GM18505 (cell line): ENCODE measurements at regions not wholly inside any gene's neighbourhood (a gene's known extent, or its start where the extent isn't known, plus 50 kb on each side); places are given as distances from the start of the nearest gene placed in this dataset.
"Not testable (repeated sequence)": the region's sequence is repeated elsewhere in the genome, so short reads cannot be mapped to it uniquely, and the experiment has no call there.

ENCODE experiments used
- ATAC-seq: cut with Tn5 transposase; IDR thresholded peaks from one replicate; pipeline ENCODE4 v1.9.1; 2021; ENCODE audit not compliant: unreplicated experiment
- POLR2A ChIP-seq: IDR thresholded peaks from 4 replicates; pipeline ENCODE4 v1.6.1; 2011; ENCODE audit warnings: borderline replicate concordance; ENCODE audit not compliant: insufficient read depth, insufficient read length; ENCODE audit errors: extremely low read depth

GRCh38 chr2:7432436-7432835 is 515.2 kb downstream of the RNF144A start:
- no peak for ATAC-seq
- TF ChIP-seq POLR2A, result no peak

- no peak for ATAC-seq
- TF ChIP-seq POLR2A, result no peak
Measured at GRCh38 chr2:7436096-7436906, 519.1 kb downstream of the RNF144A start.

GRCh38 chr2:7437141-7437540 is 519.9 kb downstream of the RNF144A start:
- no peak for TF ChIP-seq POLR2A
- ATAC-seq, result no peak

- no peak for TF ChIP-seq POLR2A
- no peak for ATAC-seq
Measured at GRCh38 chr2:7437716-7438632, 520.8 kb downstream of the RNF144A start.

- TF ChIP-seq POLR2A, result no peak
Measured at GRCh38 chr2:7438855-7439254, 521.6 kb downstream of the RNF144A start.

GRCh38 chr2:7440977-7441376 is 523.8 kb downstream of the RNF144A start:
- no peak for ATAC-seq
- no peak for TF ChIP-seq POLR2A

More at GRCh38 chr2:7438855-7439254, 521.6 kb downstream of the RNF144A start:
- ATAC-seq, result no peak

- not testable (repeated sequence) for ATAC-seq
Measured at GRCh38 chr2:7441841-7442240, 524.6 kb downstream of the RNF144A start.

- TF ChIP-seq POLR2A, result no peak
- ATAC-seq, result no peak
Measured at GRCh38 chr2:7444626-7445025, 527.4 kb downstream of the RNF144A start.

- ATAC-seq, result no peak
- no peak for TF ChIP-seq POLR2A
Measured at GRCh38 chr2:7448578-7449264, 531.5 kb downstream of the RNF144A start.

- no peak for ATAC-seq
- no peak for TF ChIP-seq POLR2A
Measured at GRCh38 chr2:7449298-7449697, 532.1 kb downstream of the RNF144A start.

- no peak for ATAC-seq
- TF ChIP-seq POLR2A, result no peak
Measured at GRCh38 chr2:7450188-7450832, 533.1 kb downstream of the RNF144A start.

GRCh38 chr2:7450833-7451190 is 533.6 kb downstream of the RNF144A start:
- no peak for TF ChIP-seq POLR2A
- no peak for ATAC-seq
